Transverse colon (tissue), 4 donors: ENCODE measurements at regions not wholly inside any gene's neighbourhood (a gene's known extent, or its start where the extent isn't known, plus 50 kb on each side); places are given as distances from the start of the nearest gene placed in this dataset.

ENCODE experiments used
- DNase-seq: peaks from one replicate; pipeline ENCODE4 v3.0.0-alpha.2; 2019
- H3K27ac ChIP-seq, 4 donors: fragments of 200-600 bp; sonication (generic); 2 replicates each; pipeline ENCODE4 v1.5.1; 2016 to 2018; ENCODE audit warnings: inconsistent platforms in 4 of 4
- H3K27me3 ChIP-seq: fragments of 200-600 bp; sonication (generic); 2 replicates; pipeline ENCODE4 v1.5.1; 2017; ENCODE audit warnings: inconsistent platforms
- H3K36me3 ChIP-seq, 4 donors: fragments of 200-600 bp; sonication (generic); 2 replicates each; pipeline ENCODE4 v1.5.1; 2017 to 2019; ENCODE audit warnings: inconsistent platforms in 4 of 4
- H3K4me1 ChIP-seq, 4 donors: fragments of 200-600 bp; sonication (generic); 2 replicates each; pipeline ENCODE4 v1.5.1; 2017 to 2020; ENCODE audit warnings: inconsistent platforms in 4 of 4
- H3K4me3 ChIP-seq, 4 donors: fragments of 200-600 bp; sonication (generic); 1 replicate in 1 of 4; 2 replicates in 3 of 4; pipeline versions ENCODE4 v1.5.1 to v1.6.1; 2017 to 2019; ENCODE audit warnings: inconsistent platforms in 4 of 4
- H3K9me3 ChIP-seq, 2 donors: fragments of 200-600 bp; sonication (generic); 2 replicates each; pipeline ENCODE4 v1.5.1; 2017 to 2019; ENCODE audit warnings: inconsistent platforms in 2 of 2
- CTCF ChIP-seq, 5 experiments: fragments of 200-600 bp in 3 of 5; fragments of 450-650 bp in 2 of 5; sonication (generic) in 3 of 5; IDR thresholded peaks; 1 replicate in 2 of 5; 2 replicates in 3 of 5; pipeline ENCODE4 v1.5.1; 2016 to 2017; ENCODE audit warnings: antibody characterized with exemption in 5 of 5, inconsistent platforms in 3 of 5, mild to moderate bottlenecking in 2 of 5, moderate library complexity in 1 of 5
- EP300 ChIP-seq: sonication (generic); formaldehyde crosslinking; IDR thresholded peaks from one replicate; pipeline ENCODE4 v1.6.1; 2017; ENCODE audit warnings: antibody characterized with exemption, low read depth
- POLR2A ChIP-seq: fragments of 450-650 bp; IDR thresholded peaks from one replicate; pipeline ENCODE4 v1.6.1; 2016; ENCODE audit warnings: antibody characterized with exemption, mild to moderate bottlenecking, moderate library complexity
- POLR2AphosphoS5 ChIP-seq, 3 donors: sonication (generic); formaldehyde crosslinking; IDR thresholded peaks; one replicate each; pipeline ENCODE4 v1.6.1; 2016; ENCODE audit warnings: antibody characterized with exemption in 3 of 3
- WGBS, 2 donors: methylation state at CpG; one replicate each; pipeline ENCODE4 v1.1.5; 2018; ENCODE audit warnings: low coverage in 1 of 2; 5-methylcytosine and 5-hydroxymethylcytosine counted together
- in situ Hi-C, 4 donors: fragments of 200-750 bp; cut with MboI; loops; one replicate each; pipeline versions ENCODE4 v1.15.0 to v1.15.1; 2017; ENCODE audit warnings: low sequenced_read_pairs in 3 of 4, low pct_ligation_motif_present in 1 of 4, low pct_unique_long_range_greater_than_20kb in 1 of 4
- intact Hi-C: fragments of 100-400 bp; cut with DNase I; formaldehyde crosslinking; loops from one replicate; pipeline ENCODE4 v1.15.1; 2023; ENCODE audit warnings: low total_unique reads

GRCh38 chr4:136186650-136187049 is 1345.6 kb downstream of the PCDH18 start:
- intact Hi-C loops (no loop called here), in situ Hi-C loops (no loop called here)
- no peaks in the 10 kb centered on the region for H3K36me3 ChIP-seq
- no peak for DNase-seq
- 50 to 63% methylated on average over 1 to 2 of the region's 2 CpGs for WGBS, 2 donors
- no peak overlapping the region for H3K27ac ChIP-seq
- H3K27me3 ChIP-seq = no peaks in the 10 kb centered on the region
- H3K4me1 ChIP-seq = no peaks in the 10 kb centered on the region
- H3K4me3 ChIP-seq = no peak overlapping the region
- TF ChIP-seq POLR2AphosphoS5 (IDR thresholded peaks at IDR 0.05) (no peak), POLR2A (no peak), EP300 (no peak), CTCF (IDR thresholded peaks at IDR 0.05) (no peak)
- H3K9me3 ChIP-seq = no peaks in the 10 kb centered on the region

GRCh38 chr4:136183513-136183912 is 1348.8 kb downstream of the PCDH18 start:
- intact Hi-C loops = no loop called here
- Histone ChIP-seq H3K4me3 (no peak overlapping the region), H3K9me3 (no peaks in the 10 kb centered on the region), H3K36me3 (no peaks in the 10 kb centered on the region), H3K27me3 (no peaks in the 10 kb centered on the region), H3K27ac (no peak overlapping the region), H3K4me1 (no peaks in the 10 kb centered on the region)
- no peak for TF ChIP-seq EP300
- TF ChIP-seq POLR2AphosphoS5 (IDR thresholded peaks at IDR 0.05) = no peak
- TF ChIP-seq CTCF (IDR thresholded peaks at IDR 0.05) = no peak
- TF ChIP-seq POLR2A = no peak
- in situ Hi-C loops = no loop called here
- 68 to 84% methylated on average over 2 to 4 of the region's 4 CpGs for WGBS, 2 donors
- DNase-seq = no peak

GRCh38 chr4:136156947-136157346 is 1375.3 kb downstream of the PCDH18 start:
- no peaks in the 10 kb centered on the region for H3K27me3 ChIP-seq
- no peaks in the 10 kb centered on the region for H3K36me3 ChIP-seq
- intact Hi-C loops (no loop called here), in situ Hi-C loops (no loop called here)
- H3K4me3 ChIP-seq = no peak overlapping the region
- H3K27ac ChIP-seq = no peak overlapping the region
- H3K9me3 ChIP-seq = no peaks in the 10 kb centered on the region
- TF ChIP-seq CTCF (IDR thresholded peaks at IDR 0.05) (no peak), POLR2AphosphoS5 (IDR thresholded peaks at IDR 0.05) (no peak), EP300 (no peak), POLR2A (no peak)
- H3K4me1 ChIP-seq = no peaks in the 10 kb centered on the region
- DNase-seq = no peak
- WGBS, 2 donors = 41 to 67% methylated on average over 1 of the region's 1 CpG

- Histone ChIP-seq H3K4me1 (no peaks in the 10 kb centered on the region), H3K27ac (no peak overlapping the region), H3K9me3 (no peaks in the 10 kb centered on the region), H3K27me3 (no peaks in the 10 kb centered on the region), H3K36me3 (no peaks in the 10 kb centered on the region), H3K4me3 (no peak overlapping the region)
- in situ Hi-C loops = no loop called here
- TF ChIP-seq EP300 (no peak), POLR2AphosphoS5 (IDR thresholded peaks at IDR 0.05) (no peak), POLR2A (no peak), CTCF (IDR thresholded peaks at IDR 0.05) (no peak)
- 75% methylated on average over 6 of the region's 6 CpGs; no CpG with 5 or more reads in 1 of the 2 donors for WGBS, 2 donors
- intact Hi-C loops = no loop called here
- no peak for DNase-seq
Measured at GRCh38 chr4:136150046-136150445, 1382.2 kb downstream of the PCDH18 start.
